IMR-90 (cell line): ENCODE measurements at regions not wholly inside any gene's neighbourhood (a gene's known extent, or its start where the extent isn't known, plus 50 kb on each side); places are given as distances from the start of the nearest gene placed in this dataset.

ENCODE experiments used
- ATAC-seq: fragments of 200-7000 bp; cut with Tn5 transposase; 2 replicates; pipeline ENCODE4 v1.9.1; 2020; ENCODE audit warnings: low read depth, mild to moderate bottlenecking, moderate library complexity
- BruUV-seq: library from RNA; stranded (reverse); fragments of 400-500 nt; replicated peaks from 2 replicates; lab custom pipeline; 2021; lab: Mats Ljungman, UMichigan
- CTCF ChIA-PET: fragments of 300-600 bp; formaldehyde crosslinking; extraction: SDS; loops from one replicate; lab custom pipeline; 2021; ENCODE audit warnings: antibody characterized with exemption; lab: Yijun Ruan, JAX
- POLR2A ChIA-PET: fragments of 300-600 bp; sonication (Branson Sonifier 250); formaldehyde crosslinking; loops from one replicate; lab custom pipeline; 2022; ENCODE audit warnings: antibody characterized with exemption; ENCODE audit not compliant: unreplicated experiment; lab: Charles Lee
- DNase-seq: peaks from one replicate; pipeline ENCODE4 v3.0.0; 2013
- H2AFZ ChIP-seq: replicated peaks from 2 replicates; pipeline ENCODE3; 2013; ENCODE audit warnings: low read length, mild to moderate bottlenecking; ENCODE audit not compliant: poor library complexity
- H2AK5ac ChIP-seq: 2 replicates; pipeline ENCODE4 v1.6.1; 2013; ENCODE audit warnings: low read depth, low read length, inconsistent platforms
- H2AK9ac ChIP-seq: replicated peaks from 2 replicates; pipeline ENCODE3; 2013; ENCODE audit warnings: mild to moderate bottlenecking, low read depth, low read length, moderate library complexity; ENCODE audit not compliant: poor library complexity
- H2BK120ac ChIP-seq: 2 replicates; pipeline ENCODE4 v1.6.1; 2013; ENCODE audit warnings: low read depth, low read length, inconsistent platforms
- H2BK15ac ChIP-seq: 3 replicates; pipeline ENCODE4 v1.6.1; 2013; ENCODE audit warnings: low read depth, low read length, inconsistent platforms
- H2BK20ac ChIP-seq: 2 replicates; pipeline ENCODE4 v1.6.1; 2013; ENCODE audit warnings: low read depth, mild to moderate bottlenecking, inconsistent platforms, low read length, moderate library complexity
- H2BK5ac ChIP-seq: 2 replicates; pipeline ENCODE4 v1.6.1; 2013; ENCODE audit warnings: mild to moderate bottlenecking, low read depth, low read length, inconsistent platforms; ENCODE audit not compliant: poor library complexity, severe bottlenecking
- H3K14ac ChIP-seq: replicated peaks from 2 replicates; pipeline ENCODE4 v1.6.1; 2013; ENCODE audit warnings: low read depth, low read length, inconsistent platforms
- H3K18ac ChIP-seq: 2 replicates; pipeline ENCODE4 v1.6.1; 2013; ENCODE audit warnings: low read depth, low read length, control low read depth
- H3K23ac ChIP-seq: 2 replicates; pipeline ENCODE4 v1.6.1; 2013; ENCODE audit warnings: low read depth, low read length, inconsistent platforms
- H3K27ac ChIP-seq: 2 replicates; pipeline ENCODE4 v1.5.1; 2013; ENCODE audit warnings: mild to moderate bottlenecking, control low read depth, low read length; ENCODE audit not compliant: insufficient read depth
- H3K27me3 ChIP-seq: 2 replicates; pipeline ENCODE4 v1.6.1; 2013; ENCODE audit warnings: low read length; ENCODE audit not compliant: control insufficient read depth, insufficient read depth
- H3K36me3 ChIP-seq: 2 replicates; pipeline ENCODE4 v1.6.1; 2013; ENCODE audit warnings: low read length, mixed read lengths; ENCODE audit not compliant: control insufficient read depth, insufficient read depth
- H3K4ac ChIP-seq: 2 replicates; pipeline ENCODE4 v1.6.1; 2013; ENCODE audit warnings: low read depth, low read length, inconsistent platforms
- H3K4me1 ChIP-seq: 2 replicates; pipeline ENCODE4 v1.6.1; 2013; ENCODE audit warnings: low read length, mixed read lengths; ENCODE audit not compliant: control insufficient read depth, insufficient read depth
- H3K4me2 ChIP-seq: 2 replicates; pipeline ENCODE4 v1.6.1; 2013; ENCODE audit warnings: low read depth, mild to moderate bottlenecking, control low read depth, low read length, moderate library complexity
- H3K4me3 ChIP-seq: 2 replicates; pipeline ENCODE4 v1.5.1; 2013; ENCODE audit warnings: low read depth, mild to moderate bottlenecking, control low read depth, low read length, moderate library complexity; ENCODE audit not compliant: insufficient read depth
- H3K56ac ChIP-seq: 2 replicates; pipeline ENCODE4 v1.6.1; 2013; ENCODE audit warnings: low read length, inconsistent platforms; ENCODE audit not compliant: insufficient read depth; ENCODE audit errors: extremely low read depth
- H3K79me1 ChIP-seq, 2 experiments: 2 replicates each; pipeline ENCODE4 v1.6.1; 2013; ENCODE audit warnings: low read length in 2 of 2, inconsistent platforms in 1 of 2, low read depth in 1 of 2
- H3K9ac ChIP-seq: 2 replicates; pipeline ENCODE4 v1.6.1; 2013; ENCODE audit warnings: low read depth, low read length, control low read depth
- H3K9me1 ChIP-seq: 2 replicates; pipeline ENCODE4 v1.6.1; 2013; ENCODE audit warnings: low read length, inconsistent platforms; ENCODE audit not compliant: insufficient read depth
- H3K9me3 ChIP-seq: 2 replicates; pipeline ENCODE4 v1.6.1; 2013; ENCODE audit warnings: low read length; ENCODE audit not compliant: control insufficient read depth, insufficient read depth
- H4K20me1 ChIP-seq: 2 replicates; pipeline ENCODE4 v1.6.1; 2013; ENCODE audit warnings: low read length, inconsistent platforms; ENCODE audit not compliant: insufficient read depth
- H4K5ac ChIP-seq: 2 replicates; pipeline ENCODE4 v1.6.1; 2013; ENCODE audit warnings: mild to moderate bottlenecking, low read depth, low read length, control low read depth
- H4K8ac ChIP-seq, 2 experiments: 2 replicates each; pipeline ENCODE4 v1.6.1; 2013; ENCODE audit warnings: low read depth in 2 of 2, low read length in 2 of 2, control low read depth in 1 of 2, inconsistent platforms in 1 of 2
- H4K91ac ChIP-seq: 2 replicates; pipeline ENCODE4 v1.6.1; 2013; ENCODE audit warnings: low read depth, low read length, inconsistent platforms; ENCODE audit not compliant: insufficient read depth
- BHLHE40 ChIP-seq: fragments of 150-350 bp; IDR thresholded peaks from 2 replicates; pipeline ENCODE4 v1.6.1; 2016; ENCODE audit warnings: mild to moderate bottlenecking, low read depth, low read length
- FOS ChIP-seq: fragments of 150-350 bp; IDR thresholded peaks from 2 replicates; pipeline ENCODE4 v1.6.1; 2016; ENCODE audit warnings: low read depth, low read length
- MAFK ChIP-seq: IDR thresholded peaks from 2 replicates; pipeline ENCODE4 v1.6.1; 2012; ENCODE audit warnings: low read depth, low read length, improper control_type of control experiment
- RCOR1 ChIP-seq: IDR thresholded peaks from 2 replicates; pipeline ENCODE4 v1.6.1; 2012; ENCODE audit warnings: mild to moderate bottlenecking, low read length, improper control_type of control experiment; ENCODE audit not compliant: insufficient replicate concordance
- WGBS, 2 experiments: methylation state at CpG; one replicate each; pipeline versions ENCODE4 v1.1.5 to v1.1.7; 2013; ENCODE audit warnings: missing lambda C conversion rate in 2 of 2; ENCODE audit not compliant: insufficient read length in 1 of 2; ENCODE audit errors: extremely low coverage in 2 of 2; 5-methylcytosine and 5-hydroxymethylcytosine counted together
- dilution Hi-C: fragments of 300-500 bp; cut with HindIII; formaldehyde crosslinking; loops from one replicate; pipeline ENCODE4 v1.14.3; 2018; ENCODE audit warnings: low sequenced_read_pairs; ENCODE audit not compliant: unreplicated experiment
- in situ Hi-C: fragments of 300-500 bp; cut with MboI; formaldehyde crosslinking; loops from 3 replicates; pipeline ENCODE4 v1.14.3; 2019; ENCODE audit warnings: low sequenced_read_pairs, inconsistent platforms, mixed read lengths
- intact Hi-C: fragments of 100-400 bp; cut with micrococcal nuclease; formaldehyde crosslinking; loops from 2 replicates; pipeline ENCODE4 v1.10.0; 2022
- TF ChIP-seq, protein P1 (sequence below): fragments of 150-350 bp; IDR thresholded peaks from 2 replicates; pipeline ENCODE4 v1.6.1; 2016; ENCODE audit warnings: low read depth, mild to moderate bottlenecking, low read length, moderate library complexity, borderline replicate concordance
- TF ChIP-seq, protein P2 (sequence below): conservative IDR thresholded peaks from 2 replicates; pipeline ENCODE4 v1.5.1; 2012; ENCODE audit warnings: mild to moderate bottlenecking, low read depth, low read length, improper control_type of control experiment

GRCh38 chr3:104687362-104687761, 679.3 kb upstream of the ALCAM start:
- no TSS peak for BruUV-seq
- H3K4me3 ChIP-seq = no peak overlapping the region
- no peak for ATAC-seq
- dilution Hi-C loops = no loop called here
- no peak overlapping the region for H4K8ac ChIP-seq
- H3K79me1 ChIP-seq = no peaks in the 10 kb centered on the region
- no peak overlapping the region for H3K9ac ChIP-seq
- no peaks in the 10 kb centered on the region for H4K20me1 ChIP-seq
- no peak overlapping the region; the same call in 1 of the 2 replicates for H2AK5ac ChIP-seq
- POLR2A ChIA-PET = no interaction called here
- H3K27me3 ChIP-seq = no peaks in the 10 kb centered on the region
- 80% methylated on average over 1 of the region's 11 CpGs; no CpG with 5 or more reads in 1 of the 2 experiments for WGBS, 2 experiments
- H3K4me1 ChIP-seq = no peaks in the 10 kb centered on the region
- H2BK20ac ChIP-seq = no peak overlapping the region
- H2BK15ac ChIP-seq = no peak overlapping the region
- no peak overlapping the region for H2AK9ac ChIP-seq
- no peak overlapping the region for H2BK5ac ChIP-seq
- H3K18ac ChIP-seq = no peak overlapping the region
- no peak overlapping the region for H4K91ac ChIP-seq
- CTCF ChIA-PET = no interaction called here
- no peaks in the 10 kb centered on the region for H3K9me3 ChIP-seq
- H3K9me1 ChIP-seq = no peaks in the 10 kb centered on the region
- H3K27ac ChIP-seq = no peak overlapping the region
- H2AFZ ChIP-seq = no peak overlapping the region
- intact Hi-C loops = no loop called here
- H3K56ac ChIP-seq = no peak overlapping the region
- no peak overlapping the region for H3K4ac ChIP-seq
- no peak overlapping the region for H3K23ac ChIP-seq
- TF ChIP-seq RCOR1 = no peak
- no peak for TF ChIP-seq MAFK
- TF ChIP-seq, protein P1, sequence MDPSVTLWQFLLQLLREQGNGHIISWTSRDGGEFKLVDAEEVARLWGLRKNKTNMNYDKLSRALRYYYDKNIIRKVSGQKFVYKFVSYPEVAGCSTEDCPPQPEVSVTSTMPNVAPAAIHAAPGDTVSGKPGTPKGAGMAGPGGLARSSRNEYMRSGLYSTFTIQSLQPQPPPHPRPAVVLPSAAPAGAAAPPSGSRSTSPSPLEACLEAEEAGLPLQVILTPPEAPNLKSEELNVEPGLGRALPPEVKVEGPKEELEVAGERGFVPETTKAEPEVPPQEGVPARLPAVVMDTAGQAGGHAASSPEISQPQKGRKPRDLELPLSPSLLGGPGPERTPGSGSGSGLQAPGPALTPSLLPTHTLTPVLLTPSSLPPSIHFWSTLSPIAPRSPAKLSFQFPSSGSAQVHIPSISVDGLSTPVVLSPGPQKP = no peak
- TF ChIP-seq, protein P2, sequence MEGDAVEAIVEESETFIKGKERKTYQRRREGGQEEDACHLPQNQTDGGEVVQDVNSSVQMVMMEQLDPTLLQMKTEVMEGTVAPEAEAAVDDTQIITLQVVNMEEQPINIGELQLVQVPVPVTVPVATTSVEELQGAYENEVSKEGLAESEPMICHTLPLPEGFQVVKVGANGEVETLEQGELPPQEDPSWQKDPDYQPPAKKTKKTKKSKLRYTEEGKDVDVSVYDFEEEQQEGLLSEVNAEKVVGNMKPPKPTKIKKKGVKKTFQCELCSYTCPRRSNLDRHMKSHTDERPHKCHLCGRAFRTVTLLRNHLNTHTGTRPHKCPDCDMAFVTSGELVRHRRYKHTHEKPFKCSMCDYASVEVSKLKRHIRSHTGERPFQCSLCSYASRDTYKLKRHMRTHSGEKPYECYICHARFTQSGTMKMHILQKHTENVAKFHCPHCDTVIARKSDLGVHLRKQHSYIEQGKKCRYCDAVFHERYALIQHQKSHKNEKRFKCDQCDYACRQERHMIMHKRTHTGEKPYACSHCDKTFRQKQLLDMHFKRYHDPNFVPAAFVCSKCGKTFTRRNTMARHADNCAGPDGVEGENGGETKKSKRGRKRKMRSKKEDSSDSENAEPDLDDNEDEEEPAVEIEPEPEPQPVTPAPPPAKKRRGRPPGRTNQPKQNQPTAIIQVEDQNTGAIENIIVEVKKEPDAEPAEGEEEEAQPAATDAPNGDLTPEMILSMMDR = no peak
- TF ChIP-seq BHLHE40 = no peak
- no peak for TF ChIP-seq FOS
- no peak overlapping the region for H4K5ac ChIP-seq
- no peak overlapping the region for H3K14ac ChIP-seq
- no peaks in the 10 kb centered on the region for H3K36me3 ChIP-seq
- no peak for DNase-seq
- no peak overlapping the region for H3K4me2 ChIP-seq
- H2BK120ac ChIP-seq = no peak overlapping the region
- in situ Hi-C loops = no loop called here
